SK-N-SH treated with all-trans-retinoic acid at 6 μM for 48 hours (cell line): ENCODE measurements at regions not wholly inside any gene's neighbourhood (a gene's known extent, or its start where the extent isn't known, plus 50 kb on each side); places are given as distances from the start of the nearest gene placed in this dataset.

Source experiments
- ATAC-seq: fragments of 200-7000 bp; cut with Tn5 transposase; 3 replicates; pipeline ENCODE4 v1.9.1; 2020; ENCODE audit warnings: mild to moderate bottlenecking, moderate library complexity
- ARNTL ChIP-seq: fragments of 450-650 bp; formaldehyde crosslinking; IDR thresholded peaks from 2 replicates; pipeline ENCODE4 v1.5.0; 2020; ENCODE audit warnings: low read depth, mild to moderate bottlenecking, moderate library complexity, borderline replicate concordance
- BACH2 ChIP-seq: fragments of 250-450 bp; sonication (Bioruptor Pico); IDR thresholded peaks from 2 replicates; pipeline ENCODE4 v1.9.0; 2021; ENCODE audit warnings: mild to moderate bottlenecking, borderline replicate concordance
- CSDC2 ChIP-seq: fragments of 250-450 bp; sonication (Bioruptor Pico); IDR thresholded peaks from 2 replicates; pipeline ENCODE4 v1.5.0; 2020; ENCODE audit warnings: mild to moderate bottlenecking, moderate library complexity
- ESRRG ChIP-seq: fragments of 250-450 bp; sonication (Bioruptor Pico); IDR thresholded peaks from 2 replicates; pipeline ENCODE4 v1.6.1; 2021; ENCODE audit warnings: mild to moderate bottlenecking
- ISL1 ChIP-seq: fragments of 250-450 bp; sonication (Bioruptor Pico); IDR thresholded peaks from 2 replicates; pipeline ENCODE4 v2.1.2; 2022; ENCODE audit warnings: mild to moderate bottlenecking, moderate library complexity
- OSR1 ChIP-seq: fragments of 250-450 bp; sonication (Bioruptor Pico); IDR thresholded peaks from 2 replicates; pipeline ENCODE4 v1.8.0; 2022; ENCODE audit warnings: moderate library complexity, mild to moderate bottlenecking, inconsistent platforms
- PPARA ChIP-seq: fragments of 250-450 bp; sonication (Bioruptor Pico); IDR thresholded peaks from 2 replicates; pipeline ENCODE4 v1.5.0; 2020; ENCODE audit warnings: mild to moderate bottlenecking, borderline replicate concordance
- RARB ChIP-seq: fragments of 250-450 bp; sonication (Bioruptor Pico); IDR thresholded peaks from 2 replicates; pipeline ENCODE4 v1.8.0; 2021; ENCODE audit warnings: mild to moderate bottlenecking, moderate library complexity
- SNAI2 ChIP-seq: fragments of 250-450 bp; sonication (Bioruptor Pico); IDR thresholded peaks from 2 replicates; pipeline ENCODE4 v1.5.0; 2020; ENCODE audit warnings: mild to moderate bottlenecking, moderate library complexity
- TCF4 ChIP-seq: fragments of 250-450 bp; sonication (Bioruptor Pico); IDR thresholded peaks from 2 replicates; pipeline ENCODE4 v1.8.0; 2021; ENCODE audit warnings: mild to moderate bottlenecking, moderate library complexity, borderline replicate concordance
- TOX ChIP-seq: fragments of 250-450 bp; sonication (Bioruptor Pico); IDR thresholded peaks from 2 replicates; pipeline ENCODE4 v1.8.0; 2021; ENCODE audit warnings: mild to moderate bottlenecking, moderate library complexity, borderline replicate concordance
- ZC3H10 ChIP-seq: fragments of 250-450 bp; sonication (Bioruptor Pico); IDR thresholded peaks from 2 replicates; pipeline ENCODE4 v1.5.1; 2021; ENCODE audit warnings: mild to moderate bottlenecking, moderate library complexity
- ZFP3 ChIP-seq: fragments of 250-450 bp; sonication (Bioruptor Pico); IDR thresholded peaks from 2 replicates; pipeline ENCODE4 v1.5.0; 2020; ENCODE audit warnings: mild to moderate bottlenecking, moderate library complexity
- ZFP30 ChIP-seq: fragments of 450-650 bp; formaldehyde crosslinking; IDR thresholded peaks from 2 replicates; pipeline ENCODE4 v1.5.0; 2022; ENCODE audit warnings: mild to moderate bottlenecking, moderate library complexity
- ZNF565 ChIP-seq: fragments of 450-650 bp; formaldehyde crosslinking; conservative IDR thresholded peaks from 2 replicates; pipeline ENCODE4 v1.5.0; 2020; ENCODE audit warnings: low read depth, mild to moderate bottlenecking, moderate library complexity
- ZNF8 ChIP-seq: fragments of 450-650 bp; formaldehyde crosslinking; IDR thresholded peaks from 2 replicates; pipeline ENCODE4 v1.5.0; 2020; ENCODE audit warnings: mild to moderate bottlenecking, moderate library complexity
- TF ChIP-seq, protein P1 (sequence below): fragments of 250-450 bp; sonication (Bioruptor Pico); IDR thresholded peaks from 2 replicates; pipeline ENCODE4 v1.8.0; 2020; ENCODE audit warnings: mild to moderate bottlenecking, moderate library complexity, borderline replicate concordance
- TF ChIP-seq, protein P2 (sequence below): fragments of 250-450 bp; sonication (Bioruptor Pico); IDR thresholded peaks from 2 replicates; pipeline ENCODE4 v1.5.1; 2021; ENCODE audit warnings: mild to moderate bottlenecking, moderate library complexity
- TF ChIP-seq, protein P3 (sequence below): fragments of 250-450 bp; sonication (Bioruptor Pico); IDR thresholded peaks from 2 replicates; pipeline ENCODE4 v1.5.0; 2020; ENCODE audit warnings: mild to moderate bottlenecking, moderate library complexity
- TF ChIP-seq, protein P4 (sequence below): fragments of 250-450 bp; sonication (Bioruptor Pico); IDR thresholded peaks from 2 replicates; pipeline ENCODE4 v1.8.0; 2021; ENCODE audit warnings: low read depth, mild to moderate bottlenecking, moderate library complexity, borderline replicate concordance
- TF ChIP-seq, protein P5 (sequence below): fragments of 250-450 bp; sonication (Bioruptor Pico); IDR thresholded peaks from 2 replicates; pipeline ENCODE4 v1.5.1; 2020; ENCODE audit warnings: low read depth, mild to moderate bottlenecking, moderate library complexity

DNA sequence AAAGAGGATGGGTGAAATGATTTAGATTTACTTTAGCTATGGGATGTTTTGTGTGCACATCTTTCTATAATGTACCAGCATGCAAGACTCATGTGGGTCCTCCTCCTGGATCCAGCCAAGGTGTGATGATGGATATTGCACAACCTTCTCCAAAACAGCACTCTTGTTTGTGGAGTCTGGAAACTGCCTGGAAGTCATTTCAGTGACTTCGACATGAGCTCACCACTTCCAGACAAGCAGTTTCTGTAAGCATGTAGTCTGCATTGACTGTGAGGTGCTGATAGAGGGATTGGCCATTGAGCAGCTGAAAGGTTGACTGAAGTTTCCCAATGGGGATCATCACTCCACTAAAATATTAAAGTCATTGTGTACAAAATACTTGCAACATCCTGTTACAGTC is 154.0 kb downstream of the TRIB2 start (continued):
- TF ChIP-seq, protein P1, sequence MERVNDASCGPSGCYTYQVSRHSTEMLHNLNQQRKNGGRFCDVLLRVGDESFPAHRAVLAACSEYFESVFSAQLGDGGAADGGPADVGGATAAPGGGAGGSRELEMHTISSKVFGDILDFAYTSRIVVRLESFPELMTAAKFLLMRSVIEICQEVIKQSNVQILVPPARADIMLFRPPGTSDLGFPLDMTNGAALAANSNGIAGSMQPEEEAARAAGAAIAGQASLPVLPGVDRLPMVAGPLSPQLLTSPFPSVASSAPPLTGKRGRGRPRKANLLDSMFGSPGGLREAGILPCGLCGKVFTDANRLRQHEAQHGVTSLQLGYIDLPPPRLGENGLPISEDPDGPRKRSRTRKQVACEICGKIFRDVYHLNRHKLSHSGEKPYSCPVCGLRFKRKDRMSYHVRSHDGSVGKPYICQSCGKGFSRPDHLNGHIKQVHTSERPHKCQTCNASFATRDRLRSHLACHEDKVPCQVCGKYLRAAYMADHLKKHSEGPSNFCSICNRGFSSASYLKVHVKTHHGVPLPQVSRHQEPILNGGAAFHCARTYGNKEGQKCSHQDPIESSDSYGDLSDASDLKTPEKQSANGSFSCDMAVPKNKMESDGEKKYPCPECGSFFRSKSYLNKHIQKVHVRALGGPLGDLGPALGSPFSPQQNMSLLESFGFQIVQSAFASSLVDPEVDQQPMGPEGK (CRISPR knock-in tag): no peak

DNA sequence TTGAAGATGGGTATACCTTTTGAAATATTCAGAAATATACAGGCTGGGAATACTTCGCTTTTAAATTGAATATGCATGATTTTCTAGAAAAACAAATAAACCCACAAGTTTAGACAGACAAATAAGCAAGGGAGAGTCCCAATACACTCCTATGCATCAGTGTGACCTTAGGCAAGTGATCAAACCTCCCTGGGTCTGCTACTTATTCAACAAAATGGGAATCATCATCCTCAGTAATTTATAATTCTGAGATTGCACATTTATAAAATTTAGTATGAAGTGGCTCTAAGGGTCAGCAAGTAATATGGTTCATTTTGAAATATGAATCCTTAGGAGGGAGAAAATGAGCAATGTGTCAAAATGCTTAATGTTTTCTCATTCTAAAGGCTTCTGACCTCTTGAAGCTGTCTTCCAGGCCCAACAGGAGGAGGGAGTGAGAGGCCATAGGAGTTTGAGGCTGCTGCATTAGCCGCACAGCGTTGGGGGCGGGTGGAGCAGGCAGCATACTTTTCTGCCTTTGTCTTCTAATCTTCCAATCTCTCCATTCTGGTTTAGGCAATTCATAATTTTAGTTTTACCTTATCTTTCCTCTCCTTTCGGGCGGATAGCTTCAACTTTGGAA is 155.1 kb downstream of the TRIB2 start:
- no peak for ATAC-seq
- TF ChIP-seq RARB (CRISPR knock-in tag) (no peak), TCF4 (no peak), ZNF8 (CRISPR knock-in tag) (no peak), ISL1 (CRISPR knock-in tag) (no peak), ESRRG (CRISPR knock-in tag) (no peak), ZFP30 (CRISPR knock-in tag) (no peak), ZC3H10 (no peak), TOX (CRISPR knock-in tag) (no peak), ZNF565 (no peak), ARNTL (no peak), CSDC2 (CRISPR knock-in tag) (no peak), SNAI2 (no peak), BACH2 (no peak), ZFP3 (CRISPR knock-in tag) (no peak), OSR1 (CRISPR knock-in tag) (no peak)
- TF ChIP-seq, protein P2, sequence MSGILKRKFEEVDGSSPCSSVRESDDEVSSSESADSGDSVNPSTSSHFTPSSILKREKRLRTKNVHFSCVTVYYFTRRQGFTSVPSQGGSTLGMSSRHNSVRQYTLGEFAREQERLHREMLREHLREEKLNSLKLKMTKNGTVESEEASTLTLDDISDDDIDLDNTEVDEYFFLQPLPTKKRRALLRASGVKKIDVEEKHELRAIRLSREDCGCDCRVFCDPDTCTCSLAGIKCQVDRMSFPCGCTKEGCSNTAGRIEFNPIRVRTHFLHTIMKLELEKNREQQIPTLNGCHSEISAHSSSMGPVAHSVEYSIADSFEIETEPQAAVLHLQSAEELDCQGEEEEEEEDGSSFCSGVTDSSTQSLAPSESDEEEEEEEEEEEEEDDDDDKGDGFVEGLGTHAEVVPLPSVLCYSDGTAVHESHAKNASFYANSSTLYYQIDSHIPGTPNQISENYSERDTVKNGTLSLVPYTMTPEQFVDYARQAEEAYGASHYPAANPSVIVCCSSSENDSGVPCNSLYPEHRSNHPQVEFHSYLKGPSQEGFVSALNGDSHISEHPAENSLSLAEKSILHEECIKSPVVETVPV (CRISPR knock-in tag): no peak
- TF ChIP-seq, protein P1 (CRISPR knock-in tag): no peak
- TF ChIP-seq, protein P3, sequence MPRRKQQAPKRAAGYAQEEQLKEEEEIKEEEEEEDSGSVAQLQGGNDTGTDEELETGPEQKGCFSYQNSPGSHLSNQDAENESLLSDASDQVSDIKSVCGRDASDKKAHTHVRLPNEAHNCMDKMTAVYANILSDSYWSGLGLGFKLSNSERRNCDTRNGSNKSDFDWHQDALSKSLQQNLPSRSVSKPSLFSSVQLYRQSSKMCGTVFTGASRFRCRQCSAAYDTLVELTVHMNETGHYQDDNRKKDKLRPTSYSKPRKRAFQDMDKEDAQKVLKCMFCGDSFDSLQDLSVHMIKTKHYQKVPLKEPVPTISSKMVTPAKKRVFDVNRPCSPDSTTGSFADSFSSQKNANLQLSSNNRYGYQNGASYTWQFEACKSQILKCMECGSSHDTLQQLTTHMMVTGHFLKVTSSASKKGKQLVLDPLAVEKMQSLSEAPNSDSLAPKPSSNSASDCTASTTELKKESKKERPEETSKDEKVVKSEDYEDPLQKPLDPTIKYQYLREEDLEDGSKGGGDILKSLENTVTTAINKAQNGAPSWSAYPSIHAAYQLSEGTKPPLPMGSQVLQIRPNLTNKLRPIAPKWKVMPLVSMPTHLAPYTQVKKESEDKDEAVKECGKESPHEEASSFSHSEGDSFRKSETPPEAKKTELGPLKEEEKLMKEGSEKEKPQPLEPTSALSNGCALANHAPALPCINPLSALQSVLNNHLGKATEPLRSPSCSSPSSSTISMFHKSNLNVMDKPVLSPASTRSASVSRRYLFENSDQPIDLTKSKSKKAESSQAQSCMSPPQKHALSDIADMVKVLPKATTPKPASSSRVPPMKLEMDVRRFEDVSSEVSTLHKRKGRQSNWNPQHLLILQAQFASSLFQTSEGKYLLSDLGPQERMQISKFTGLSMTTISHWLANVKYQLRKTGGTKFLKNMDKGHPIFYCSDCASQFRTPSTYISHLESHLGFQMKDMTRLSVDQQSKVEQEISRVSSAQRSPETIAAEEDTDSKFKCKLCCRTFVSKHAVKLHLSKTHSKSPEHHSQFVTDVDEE (CRISPR knock-in tag): no peak
- TF ChIP-seq, protein P4, sequence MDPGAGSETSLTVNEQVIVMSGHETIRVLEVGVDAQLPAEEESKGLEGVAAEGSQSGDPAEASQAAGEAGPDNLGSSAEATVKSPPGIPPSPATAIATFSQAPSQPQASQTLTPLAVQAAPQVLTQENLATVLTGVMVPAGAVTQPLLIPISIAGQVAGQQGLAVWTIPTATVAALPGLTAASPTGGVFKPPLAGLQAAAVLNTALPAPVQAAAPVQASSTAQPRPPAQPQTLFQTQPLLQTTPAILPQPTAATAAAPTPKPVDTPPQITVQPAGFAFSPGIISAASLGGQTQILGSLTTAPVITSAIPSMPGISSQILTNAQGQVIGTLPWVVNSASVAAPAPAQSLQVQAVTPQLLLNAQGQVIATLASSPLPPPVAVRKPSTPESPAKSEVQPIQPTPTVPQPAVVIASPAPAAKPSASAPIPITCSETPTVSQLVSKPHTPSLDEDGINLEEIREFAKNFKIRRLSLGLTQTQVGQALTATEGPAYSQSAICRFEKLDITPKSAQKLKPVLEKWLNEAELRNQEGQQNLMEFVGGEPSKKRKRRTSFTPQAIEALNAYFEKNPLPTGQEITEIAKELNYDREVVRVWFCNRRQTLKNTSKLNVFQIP (CRISPR knock-in tag): no peak
- TF ChIP-seq, protein P5, sequence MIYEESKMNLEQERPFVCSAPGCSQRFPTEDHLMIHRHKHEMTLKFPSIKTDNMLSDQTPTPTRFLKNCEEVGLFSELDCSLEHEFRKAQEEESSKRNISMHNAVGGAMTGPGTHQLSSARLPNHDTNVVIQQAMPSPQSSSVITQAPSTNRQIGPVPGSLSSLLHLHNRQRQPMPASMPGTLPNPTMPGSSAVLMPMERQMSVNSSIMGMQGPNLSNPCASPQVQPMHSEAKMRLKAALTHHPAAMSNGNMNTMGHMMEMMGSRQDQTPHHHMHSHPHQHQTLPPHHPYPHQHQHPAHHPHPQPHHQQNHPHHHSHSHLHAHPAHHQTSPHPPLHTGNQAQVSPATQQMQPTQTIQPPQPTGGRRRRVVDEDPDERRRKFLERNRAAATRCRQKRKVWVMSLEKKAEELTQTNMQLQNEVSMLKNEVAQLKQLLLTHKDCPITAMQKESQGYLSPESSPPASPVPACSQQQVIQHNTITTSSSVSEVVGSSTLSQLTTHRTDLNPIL (CRISPR knock-in tag): no peak

DNA sequence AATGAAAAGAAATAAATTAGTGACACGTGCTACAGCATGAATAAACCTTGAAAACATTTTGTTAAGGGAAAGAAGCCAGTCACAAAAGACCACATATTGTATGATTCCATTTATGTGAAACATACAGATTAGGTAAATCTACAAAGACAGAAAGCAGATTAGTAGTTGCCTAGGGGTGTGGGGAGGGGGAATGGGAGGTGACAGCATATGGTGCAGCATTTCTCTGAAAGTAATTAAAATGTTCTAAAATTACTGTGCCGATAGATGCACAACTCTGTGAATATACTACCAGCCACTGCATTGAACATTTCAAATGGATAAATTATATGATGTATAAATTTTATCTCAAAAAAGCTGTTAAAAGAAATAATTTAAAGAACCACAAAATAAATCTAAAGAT is 161.0 kb downstream of the TRIB2 start:
- TF ChIP-seq RARB (CRISPR knock-in tag): no peak
- TF ChIP-seq PPARA (CRISPR knock-in tag): no peak
- no peak for TF ChIP-seq ZNF8 (CRISPR knock-in tag)
- TF ChIP-seq TOX (CRISPR knock-in tag): no peak
- TF ChIP-seq, protein P2 (CRISPR knock-in tag): no peak
- TF ChIP-seq, protein P1 (CRISPR knock-in tag): no peak
- ATAC-seq: no peak
